GM21367 (cell line): ENCODE measurements at regions not wholly inside any gene's neighbourhood (a gene's known extent, or its start where the extent isn't known, plus 50 kb on each side); places are given as distances from the start of the nearest gene placed in this dataset.

ENCODE experiments used
- ATAC-seq: cut with Tn5 transposase; IDR thresholded peaks from one replicate; pipeline ENCODE4 v1.9.1; 2021; ENCODE audit not compliant: unreplicated experiment

- ATAC-seq, result no peak
Observed at GRCh38 chr18:73869182-73869581, 278.5 kb downstream of the FBXO15 start.

- ATAC-seq, result no peak
Observed at GRCh38 chr18:73861771-73862170, 285.9 kb downstream of the FBXO15 start.

- ATAC-seq, result no peak
Observed at GRCh38 chr18:73859837-73860397, 287.7 kb downstream of the FBXO15 start.

- ATAC-seq, result no peak
Observed at GRCh38 chr18:73852789-73853549, 294.7 kb downstream of the FBXO15 start.

GRCh38 chr18:73850782-73851181 is 296.9 kb downstream of the FBXO15 start:
- no peak for ATAC-seq

- no peak for ATAC-seq
Observed at GRCh38 chr18:73848656-73849055, 299.0 kb downstream of the FBXO15 start.

GRCh38 chr18:73843455-73843854 is 304.2 kb downstream of the FBXO15 start:
- ATAC-seq, result no peak

GRCh38 chr18:73842795-73843394 is 304.7 kb downstream of the FBXO15 start:
- ATAC-seq, result peak; percentile 81

GRCh38 chr18:73841661-73842060 is 306.0 kb downstream of the FBXO15 start:
- no peak for ATAC-seq

GRCh38 chr18:73840319-73840945 is 307.2 kb downstream of the FBXO15 start:
- no peak for ATAC-seq

- ATAC-seq, result no peak
Observed at GRCh38 chr18:73839441-73839840, 308.2 kb downstream of the FBXO15 start.

GRCh38 chr18:73838107-73838506 is 309.5 kb downstream of the FBXO15 start:
- ATAC-seq, result no peak

- no peak for ATAC-seq
Observed at GRCh38 chr18:73835656-73836364, 311.8 kb downstream of the FBXO15 start.

- no peak for ATAC-seq
Observed at GRCh38 chr18:73835039-73835438, 312.6 kb downstream of the FBXO15 start.

- ATAC-seq, result no peak
Observed at GRCh38 chr18:73831688-73832087, 315.9 kb downstream of the FBXO15 start.

GRCh38 chr18:73829146-73829545 is 318.5 kb downstream of the FBXO15 start:
- no peak for ATAC-seq

GRCh38 chr18:73827801-73828200 is 319.8 kb downstream of the FBXO15 start:
- no peak for ATAC-seq

- no peak for ATAC-seq
Observed at GRCh38 chr18:73826098-73826497, 321.5 kb downstream of the FBXO15 start.

- ATAC-seq, result no peak
Observed at GRCh38 chr18:73824671-73825070, 323.0 kb downstream of the FBXO15 start.

- ATAC-seq, result no peak
Observed at GRCh38 chr18:73812423-73812822, 335.2 kb downstream of the FBXO15 start.

- ATAC-seq, result no peak
Observed at GRCh38 chr18:73807551-73808192, 340.0 kb downstream of the FBXO15 start.
